SJSA1 (cell line): ENCODE measurements at regions not wholly inside any gene's neighbourhood (a gene's known extent, or its start where the extent isn't known, plus 50 kb on each side); places are given as distances from the start of the nearest gene placed in this dataset.

Source experiments
- DNase-seq, 2 experiments: peaks; one replicate each; pipeline ENCODE4 v3.0.0-alpha.2; 2015 to 2020; ENCODE audit warnings: low spot score in 2 of 2, low read depth in 1 of 2
- H3K27ac ChIP-seq: fragments of 250-450 bp; sonication (Bioruptor Pico); 2 replicates; pipeline ENCODE4 v1.5.1; 2020; ENCODE audit warnings: mild to moderate bottlenecking, moderate library complexity
- H3K27me3 ChIP-seq: fragments of 250-450 bp; sonication (Bioruptor Pico); replicated peaks from 2 replicates; pipeline ENCODE4 v1.5.1; 2020; ENCODE audit warnings: mild to moderate bottlenecking, moderate library complexity
- H3K36me3 ChIP-seq: fragments of 250-450 bp; sonication (Bioruptor Pico); 2 replicates; pipeline ENCODE4 v1.5.1; 2020; ENCODE audit warnings: mild to moderate bottlenecking
- H3K4me1 ChIP-seq: fragments of 250-450 bp; sonication (Bioruptor Pico); replicated peaks from 2 replicates; pipeline ENCODE4 v1.6.1; 2021; ENCODE audit warnings: mild to moderate bottlenecking
- H3K4me3 ChIP-seq: fragments of 250-450 bp; sonication (Bioruptor Pico); 2 replicates; pipeline ENCODE4 v1.5.1; 2020; ENCODE audit warnings: mild to moderate bottlenecking
- H3K9me3 ChIP-seq: fragments of 250-450 bp; sonication (Bioruptor Pico); replicated peaks from 2 replicates; pipeline ENCODE4 v1.5.1; 2020; ENCODE audit warnings: mild to moderate bottlenecking

- no peak for DNase-seq
- Histone ChIP-seq H3K4me3 (no peak overlapping the region), H3K27me3 (no peaks in the 10 kb centered on the region), H3K9me3 (no peaks in the 10 kb centered on the region), H3K4me1 (peaks cover 45% of the 10 kb centered on the region), H3K27ac (no peak overlapping the region), H3K36me3 (no peaks in the 10 kb centered on the region)
These were observed 92.1 kb downstream of the CEBPB start for GRCh38 chr20:50282592-50283241.

DNA sequence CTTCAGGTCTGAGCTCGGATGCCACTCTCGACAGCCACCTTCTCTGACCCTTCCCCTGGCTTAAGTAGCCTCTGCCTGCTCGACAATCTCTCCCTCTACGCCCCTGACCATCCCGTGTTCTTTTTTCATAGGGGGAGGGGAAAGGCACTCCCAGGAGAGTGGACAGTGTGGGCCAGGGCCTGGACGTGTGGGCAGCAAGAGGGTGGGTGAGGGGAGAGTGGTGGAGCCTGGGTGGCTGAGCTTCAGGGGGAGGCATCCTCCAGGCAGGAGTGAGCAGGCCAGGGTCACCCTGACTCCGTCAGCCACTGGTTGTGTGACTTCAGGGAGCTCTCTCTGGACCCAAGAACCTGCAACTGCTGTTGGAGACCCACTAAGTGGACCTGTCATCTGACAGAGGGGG, 92.7 kb downstream of the CEBPB start:
- no peaks in the 10 kb centered on the region for H3K9me3 ChIP-seq
- H3K4me1 ChIP-seq, result peaks cover 45% of the 10 kb centered on the region
- no peaks in the 10 kb centered on the region for H3K27me3 ChIP-seq
- no peak overlapping the region for H3K4me3 ChIP-seq
- no peak for DNase-seq
- H3K36me3 ChIP-seq, result no peaks in the 10 kb centered on the region
- peak overlapping the region; percentile 42; the same call in 1 of the 2 replicates for H3K27ac ChIP-seq

GRCh38 chr20:50283922-50284810, 93.5 kb downstream of the CEBPB start:
- no peak overlapping the region for H3K4me3 ChIP-seq
- peak overlapping the region; percentile 63 for H3K27ac ChIP-seq
- DNase-seq, result peak; percentile 68 to 79
- H3K27me3 ChIP-seq, result no peaks in the 10 kb centered on the region
- peaks cover 45% of the 10 kb centered on the region for H3K4me1 ChIP-seq
- no peaks in the 10 kb centered on the region for H3K9me3 ChIP-seq
- no peaks in the 10 kb centered on the region for H3K36me3 ChIP-seq

GRCh38 chr20:50284811-50285375, 94.3 kb downstream of the CEBPB start:
- H3K36me3 ChIP-seq, result no peaks in the 10 kb centered on the region
- H3K4me1 ChIP-seq, result peaks cover 45% of the 10 kb centered on the region
- DNase-seq, result no peak
- H3K4me3 ChIP-seq, result no peak overlapping the region
- no peaks in the 10 kb centered on the region for H3K27me3 ChIP-seq
- no peaks in the 10 kb centered on the region for H3K9me3 ChIP-seq
- peak overlapping the region; percentile 63 for H3K27ac ChIP-seq

GRCh38 chr20:50285376-50286173, 94.9 kb downstream of the CEBPB start:
- Histone ChIP-seq H3K27ac (peak overlapping the region; percentile 63), H3K4me3 (no peak overlapping the region), H3K36me3 (no peaks in the 10 kb centered on the region), H3K9me3 (no peaks in the 10 kb centered on the region), H3K27me3 (no peaks in the 10 kb centered on the region), H3K4me1 (peaks cover 45% of the 10 kb centered on the region)
- peak; percentile 65 to 86 for DNase-seq

GRCh38 chr20:50286174-50286511, 95.5 kb downstream of the CEBPB start:
- H3K36me3 ChIP-seq, result no peaks in the 10 kb centered on the region
- no peak overlapping the region for H3K4me3 ChIP-seq
- H3K4me1 ChIP-seq, result peaks cover 45% of the 10 kb centered on the region
- H3K27ac ChIP-seq, result peak overlapping the region; percentile 63
- no peaks in the 10 kb centered on the region for H3K27me3 ChIP-seq
- no peak for DNase-seq
- H3K9me3 ChIP-seq, result no peaks in the 10 kb centered on the region

- Histone ChIP-seq H3K27me3 (no peaks in the 10 kb centered on the region), H3K27ac (peak overlapping the region; percentile 63), H3K4me1 (peaks cover 49% of the 10 kb centered on the region), H3K36me3 (no peaks in the 10 kb centered on the region), H3K9me3 (no peaks in the 10 kb centered on the region), H3K4me3 (no peak overlapping the region)
- DNase-seq, result peak; percentile 85 to 92
These were observed 96.0 kb downstream of the CEBPB start for GRCh38 chr20:50286609-50287008.

- H3K9me3 ChIP-seq, result no peaks in the 10 kb centered on the region
- H3K4me1 ChIP-seq, result peaks cover 58% of the 10 kb centered on the region
- no peaks in the 10 kb centered on the region for H3K36me3 ChIP-seq
- H3K4me3 ChIP-seq, result no peak overlapping the region
- DNase-seq, result no peak
- H3K27ac ChIP-seq, result 0 out of 2 replicates have a peak overlapping the region, but pooled peaks have one; percentile 29
- no peaks in the 10 kb centered on the region for H3K27me3 ChIP-seq
These were observed 96.9 kb downstream of the CEBPB start for GRCh38 chr20:50287512-50287911.

GRCh38 chr20:50288128-50288623, 97.5 kb downstream of the CEBPB start:
- no peak for DNase-seq
- Histone ChIP-seq H3K4me3 (no peak overlapping the region), H3K27ac (no peak overlapping the region), H3K27me3 (no peaks in the 10 kb centered on the region), H3K9me3 (no peaks in the 10 kb centered on the region), H3K36me3 (no peaks in the 10 kb centered on the region), H3K4me1 (peaks cover 64% of the 10 kb centered on the region)

GRCh38 chr20:50289581-50289980, 99.0 kb downstream of the CEBPB start:
- Histone ChIP-seq H3K27ac (no peak overlapping the region), H3K4me1 (peaks cover 53% of the 10 kb centered on the region), H3K27me3 (no peaks in the 10 kb centered on the region), H3K9me3 (no peaks in the 10 kb centered on the region), H3K4me3 (no peak overlapping the region), H3K36me3 (no peaks in the 10 kb centered on the region)
- DNase-seq, result no peak

DNA sequence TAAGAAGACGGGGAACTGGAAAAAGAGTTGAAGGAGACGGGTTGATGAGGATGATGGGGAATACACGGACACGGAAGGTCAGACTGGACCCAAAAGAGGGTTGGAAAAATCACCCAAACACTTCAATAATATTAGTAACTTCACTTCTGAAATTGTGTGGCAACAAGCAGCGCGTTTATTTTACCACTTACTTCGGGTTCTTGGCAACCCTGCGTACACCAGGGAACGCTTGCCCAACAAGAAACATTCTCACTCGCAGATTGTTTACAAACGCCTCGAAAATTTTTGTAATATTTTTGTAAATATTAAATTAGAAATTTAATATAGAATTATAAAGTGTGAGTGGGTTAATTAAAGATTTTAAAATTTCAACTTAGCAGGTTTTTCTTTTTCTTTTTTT, 99.5 kb downstream of the CEBPB start:
- no peaks in the 10 kb centered on the region for H3K9me3 ChIP-seq
- peaks cover 47% of the 10 kb centered on the region for H3K4me1 ChIP-seq
- no peak overlapping the region for H3K27ac ChIP-seq
- no peak overlapping the region for H3K4me3 ChIP-seq
- no peaks in the 10 kb centered on the region for H3K27me3 ChIP-seq
- DNase-seq, result no peak
- H3K36me3 ChIP-seq, result no peaks in the 10 kb centered on the region

DNA sequence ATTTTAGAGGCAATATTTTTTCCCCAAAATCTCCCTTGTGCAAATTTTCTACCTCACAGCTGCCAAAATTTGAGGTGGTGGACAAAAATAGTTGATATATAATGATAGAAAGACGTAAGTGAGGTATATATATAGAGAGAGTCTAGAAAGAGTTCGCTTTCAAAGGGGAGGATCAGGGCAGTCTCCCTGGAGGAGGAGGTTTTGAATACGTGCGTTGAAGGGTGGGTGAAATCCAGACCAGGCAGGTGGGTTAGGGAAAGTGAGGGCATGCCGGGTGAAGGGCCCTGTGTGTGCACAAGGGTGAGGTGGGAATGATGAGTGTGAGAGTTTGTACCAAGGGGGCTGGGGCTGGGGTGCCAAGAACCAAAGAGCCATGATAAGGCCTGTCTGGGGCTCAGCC, 100.2 kb downstream of the CEBPB start:
- Histone ChIP-seq H3K4me3 (no peak overlapping the region), H3K27me3 (no peaks in the 10 kb centered on the region), H3K4me1 (peaks cover 40% of the 10 kb centered on the region), H3K36me3 (no peaks in the 10 kb centered on the region), H3K9me3 (no peaks in the 10 kb centered on the region), H3K27ac (no peak overlapping the region)
- no peak for DNase-seq

DNA sequence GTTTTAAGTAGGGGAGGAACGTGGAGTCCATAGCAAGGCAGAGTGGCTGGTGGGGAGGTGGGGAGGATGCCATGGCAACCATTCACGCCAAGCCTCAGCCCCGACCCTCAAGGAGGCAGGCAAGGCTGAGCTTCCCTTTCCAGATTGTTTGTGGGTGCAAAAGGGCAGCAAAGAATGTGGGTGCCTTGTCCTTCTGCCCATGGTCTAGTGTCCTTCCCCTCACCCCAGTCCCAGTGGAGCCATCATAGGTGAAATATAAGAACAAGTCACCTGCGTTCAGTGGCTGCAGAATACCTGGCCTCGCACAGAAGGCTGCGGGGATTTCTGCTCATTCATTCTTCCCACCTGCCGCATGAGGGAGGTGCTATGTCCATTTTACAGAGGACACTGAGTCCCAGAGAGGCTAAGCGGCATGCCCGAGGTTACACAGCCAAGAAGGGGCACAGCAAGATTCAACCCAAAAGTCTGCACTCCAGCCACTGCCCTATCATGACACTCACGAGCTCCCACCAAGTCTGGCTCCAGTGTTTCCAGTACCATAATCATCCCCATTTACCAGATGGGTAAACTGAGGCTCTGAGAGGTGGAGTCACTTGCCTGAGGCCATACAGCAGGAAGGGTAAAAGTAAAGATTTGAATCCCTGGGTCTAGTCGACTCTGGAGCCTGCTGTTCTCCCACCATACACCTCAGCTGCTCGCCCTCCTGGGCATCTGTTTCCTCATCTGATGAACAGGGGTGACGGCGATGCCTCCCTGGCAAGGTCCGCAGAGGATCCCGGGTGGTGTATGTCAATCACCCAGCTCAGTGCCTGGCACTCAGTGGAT, 100.8 kb downstream of the CEBPB start:
- DNase-seq, result no peak
- Histone ChIP-seq H3K36me3 (no peaks in the 10 kb centered on the region), H3K4me1 (peaks cover 34% of the 10 kb centered on the region), H3K9me3 (no peaks in the 10 kb centered on the region), H3K4me3 (no peak overlapping the region), H3K27me3 (no peaks in the 10 kb centered on the region), H3K27ac (peak overlapping the region; percentile 76)
